PC-9 (cell line): ENCODE measurements at regions not wholly inside any gene's neighbourhood (a gene's known extent, or its start where the extent isn't known, plus 50 kb on each side); places are given as distances from the start of the nearest gene placed in this dataset.

Experiments
- BruUV-seq: library from RNA; stranded (reverse); fragments of 400-500 nt; replicated peaks from 2 replicates; lab custom pipeline; 2021; lab: Mats Ljungman, UMichigan
- CTCF ChIA-PET: fragments of 300-600 bp; sonication (Branson Sonifier 250); formaldehyde crosslinking; loops from one replicate; lab custom pipeline; 2022; ENCODE audit warnings: antibody characterized with exemption; lab: Charles Lee
- POLR2A ChIA-PET: fragments of 300-600 bp; sonication (Branson Sonifier 250); formaldehyde crosslinking; loops from one replicate; lab custom pipeline; 2022; ENCODE audit warnings: antibody characterized with exemption; ENCODE audit not compliant: unreplicated experiment; lab: Charles Lee
- DNase-seq, 2 experiments: peaks; one replicate each; pipeline versions ENCODE4 v3.0.0 to v3.0.0-alpha.2; 2015 to 2022; ENCODE audit warnings: mixed read lengths in 1 of 2
- H2AFZ ChIP-seq: fragments of 200-600 bp; sonication (generic); 2 replicates; pipeline ENCODE4 v1.8.1; 2017; ENCODE audit warnings: antibody characterized with exemption
- H3F3A ChIP-seq: fragments of 200-600 bp; sonication (generic); 2 replicates; pipeline ENCODE4 v1.8.1; 2017; ENCODE audit warnings: antibody characterized with exemption, mild to moderate bottlenecking, low read depth; ENCODE audit not compliant: insufficient read depth
- H3K27ac ChIP-seq: fragments of 200-600 bp; sonication (generic); 2 replicates; pipeline ENCODE4 v1.6.1; 2016; ENCODE audit warnings: mixed run types
- H3K27me3 ChIP-seq: fragments of 200-600 bp; sonication (generic); 2 replicates; pipeline ENCODE4 v1.6.1; 2016; ENCODE audit warnings: low read depth, mixed run types; ENCODE audit not compliant: insufficient read depth
- H3K36me3 ChIP-seq: fragments of 200-600 bp; sonication (generic); 2 replicates; pipeline ENCODE4 v1.6.1; 2016; ENCODE audit warnings: low read depth, mixed run types
- H3K4me1 ChIP-seq: fragments of 200-600 bp; sonication (generic); replicated peaks from 2 replicates; pipeline ENCODE4 v1.6.1; 2016; ENCODE audit warnings: mixed run types; ENCODE audit not compliant: insufficient read depth
- H3K4me2 ChIP-seq: fragments of 200-600 bp; sonication (generic); 2 replicates; pipeline ENCODE4 v1.6.1; 2017; ENCODE audit warnings: mixed run types
- H3K4me3 ChIP-seq: fragments of 200-600 bp; sonication (generic); 2 replicates; pipeline ENCODE4 v1.6.1; 2016; ENCODE audit warnings: mixed run types
- H3K79me2 ChIP-seq: fragments of 200-600 bp; sonication (generic); 2 replicates; pipeline ENCODE4 v1.6.1; 2017; ENCODE audit warnings: low read depth, mixed run types
- H3K9me2 ChIP-seq: fragments of 200-600 bp; sonication (generic); 2 replicates; pipeline ENCODE4 v1.8.1; 2017; ENCODE audit warnings: mild to moderate bottlenecking; ENCODE audit not compliant: insufficient read depth
- H3K9me3 ChIP-seq: fragments of 200-600 bp; sonication (generic); 2 replicates; pipeline ENCODE4 v1.8.1; 2016; ENCODE audit warnings: low read depth; ENCODE audit not compliant: insufficient read depth
- H4K20me1 ChIP-seq: fragments of 200-600 bp; sonication (generic); 2 replicates; pipeline ENCODE4 v1.8.1; 2017; ENCODE audit not compliant: insufficient read depth
- CTCF ChIP-seq: fragments of 200-600 bp; sonication (generic); conservative IDR thresholded peaks from 2 replicates; pipeline ENCODE4 v1.6.1; 2017; ENCODE audit warnings: mixed run types, antibody characterized with exemption, mild to moderate bottlenecking, moderate library complexity
- EZH2 ChIP-seq: fragments of 200-600 bp; sonication (generic); IDR thresholded peaks from 2 replicates; pipeline ENCODE4 v1.8.0; 2017; ENCODE audit warnings: antibody characterized with exemption, low read depth
- intact Hi-C: fragments of 100-400 bp; cut with micrococcal nuclease; formaldehyde crosslinking; loops from one replicate; pipeline ENCODE4 v1.10.0; 2022; ENCODE audit not compliant: unreplicated experiment

- TF ChIP-seq EZH2 (no peak), CTCF (no peak)
- no peaks in the 10 kb centered on the region for H3K79me2 ChIP-seq
- H3F3A ChIP-seq, result no peaks in the 10 kb centered on the region
- H3K4me2 ChIP-seq, result no peak overlapping the region
- BruUV-seq, result no TSS peak
- no peaks in the 10 kb centered on the region for H3K9me3 ChIP-seq
- DNase-seq, result no peak
- no peaks in the 10 kb centered on the region for H3K9me2 ChIP-seq
- CTCF ChIA-PET, result no interaction called here
- H3K36me3 ChIP-seq, result no peaks in the 10 kb centered on the region
- no peaks in the 10 kb centered on the region for H4K20me1 ChIP-seq
- H3K4me1 ChIP-seq, result no peaks in the 10 kb centered on the region
- no peak overlapping the region for H3K4me3 ChIP-seq
- POLR2A ChIA-PET, result no interaction called here
- no peak overlapping the region for H3K27ac ChIP-seq
- H2AFZ ChIP-seq, result no peak overlapping the region
- intact Hi-C loops, result no loop called here
- no peaks in the 10 kb centered on the region for H3K27me3 ChIP-seq
These were observed 189.3 kb upstream of the TLE4 start for GRCh38 chr9:79382458-79382857.

DNA sequence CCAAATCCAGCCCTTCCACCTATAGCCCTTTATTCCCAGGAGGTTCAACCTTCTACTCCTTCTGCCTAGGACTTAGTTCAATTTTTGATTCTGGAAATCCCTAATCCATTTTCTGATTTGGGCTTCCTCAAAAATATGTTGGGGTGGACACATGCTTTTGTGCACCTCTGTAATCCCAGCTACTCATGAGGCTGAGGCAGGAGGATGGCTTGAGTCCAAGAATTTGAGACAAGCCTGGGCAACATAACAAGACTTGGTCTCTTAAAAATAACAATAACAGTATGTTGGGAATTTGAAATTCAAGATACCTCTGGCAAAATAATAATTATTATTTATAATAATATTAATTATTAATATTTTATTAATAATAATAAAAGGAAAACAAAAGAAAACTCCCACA lies 188.7 kb upstream of the TLE4 start:
- TF ChIP-seq EZH2 (no peak), CTCF (no peak)
- no peak overlapping the region for H3K4me3 ChIP-seq
- no peaks in the 10 kb centered on the region for H3K27me3 ChIP-seq
- H3K4me1 ChIP-seq, result no peaks in the 10 kb centered on the region
- H3K36me3 ChIP-seq, result no peaks in the 10 kb centered on the region
- H3K79me2 ChIP-seq, result no peaks in the 10 kb centered on the region
- H3K27ac ChIP-seq, result no peak overlapping the region
- H4K20me1 ChIP-seq, result no peaks in the 10 kb centered on the region
- ChIA-PET CTCF (no interaction called here), POLR2A (no interaction called here)
- DNase-seq, result no peak
- BruUV-seq, result no TSS peak
- H3F3A ChIP-seq, result no peaks in the 10 kb centered on the region
- H2AFZ ChIP-seq, result no peak overlapping the region
- intact Hi-C loops, result no loop called here
- H3K4me2 ChIP-seq, result no peak overlapping the region
- H3K9me3 ChIP-seq, result no peaks in the 10 kb centered on the region
- no peaks in the 10 kb centered on the region for H3K9me2 ChIP-seq

GRCh38 chr9:79384091-79384490 lies 187.7 kb upstream of the TLE4 start:
- POLR2A ChIA-PET, result no interaction called here
- H3K4me1 ChIP-seq, result no peaks in the 10 kb centered on the region
- intact Hi-C loops, result no loop called here
- H3K4me3 ChIP-seq, result no peak overlapping the region
- no peak overlapping the region for H3K4me2 ChIP-seq
- H3K9me2 ChIP-seq, result no peaks in the 10 kb centered on the region; the same call in 1 of the 2 replicates
- H3K79me2 ChIP-seq, result no peaks in the 10 kb centered on the region
- no peak for DNase-seq
- no peaks in the 10 kb centered on the region for H4K20me1 ChIP-seq
- H3K27me3 ChIP-seq, result no peaks in the 10 kb centered on the region
- no peaks in the 10 kb centered on the region for H3F3A ChIP-seq
- CTCF ChIA-PET, result no interaction called here
- no peak overlapping the region for H3K27ac ChIP-seq
- TF ChIP-seq CTCF (no peak), EZH2 (no peak)
- H3K36me3 ChIP-seq, result no peaks in the 10 kb centered on the region
- no peaks in the 10 kb centered on the region for H3K9me3 ChIP-seq
- no peak overlapping the region for H2AFZ ChIP-seq
- no TSS peak for BruUV-seq
